Small intestine (tissue), 7 donors: ENCODE measurements at regions not wholly inside any gene's neighbourhood (a gene's known extent, or its start where the extent isn't known, plus 50 kb on each side); places are given as distances from the start of the nearest gene placed in this dataset.

Source experiments
- DNase-seq, 2 donors: peaks; one replicate each; pipeline versions ENCODE4 v3.0.0 to v3.0.0-alpha.2; 2013
- FAIRE-seq: peaks from 2 replicates; lab custom pipeline; 2012; peaks lifted over from hg19 to GRCh38; lab: Jason Lieb, UNC
- H3K27ac ChIP-seq, 3 donors: one replicate each; pipeline ENCODE4 v1.5.1; 2013; ENCODE audit warnings: low read length in 2 of 3, mild to moderate bottlenecking in 2 of 3, control low read depth in 1 of 3, inconsistent platforms in 1 of 3, low read depth in 1 of 3, moderate library complexity in 1 of 3
- H3K27me3 ChIP-seq, 3 donors: one replicate each; pipeline ENCODE4 v1.6.1; 2013; ENCODE audit warnings: low read length in 3 of 3, inconsistent platforms in 1 of 3; ENCODE audit not compliant: control insufficient read depth in 3 of 3, insufficient read depth in 3 of 3
- H3K36me3 ChIP-seq, 3 donors: one replicate each; pipeline ENCODE4 v1.6.1; 2013; ENCODE audit warnings: low read length in 3 of 3, inconsistent platforms in 1 of 3, low read depth in 1 of 3, mild to moderate bottlenecking in 1 of 3, moderate library complexity in 1 of 3; ENCODE audit not compliant: control insufficient read depth in 3 of 3, insufficient read depth in 2 of 3
- H3K4me1 ChIP-seq, 3 donors: one replicate each; pipeline ENCODE4 v1.6.1; 2013; ENCODE audit warnings: low read length in 2 of 3, inconsistent platforms in 1 of 3, low read depth in 1 of 3, mild to moderate bottlenecking in 1 of 3, moderate library complexity in 1 of 3; ENCODE audit not compliant: control insufficient read depth in 3 of 3, insufficient read depth in 2 of 3
- H3K4me3 ChIP-seq, 3 donors: one replicate each; pipeline ENCODE4 v1.5.1; 2013; ENCODE audit warnings: low read length in 3 of 3, control low read depth in 1 of 3, inconsistent platforms in 1 of 3, low read depth in 1 of 3, mild to moderate bottlenecking in 1 of 3, moderate library complexity in 1 of 3
- H3K9me3 ChIP-seq, 2 donors: one replicate each; pipeline ENCODE4 v1.6.1; 2013; ENCODE audit warnings: low read depth in 1 of 2, low read length in 1 of 2; ENCODE audit not compliant: control insufficient read depth in 2 of 2, insufficient read depth in 1 of 2
- WGBS, 3 donors: extraction: QIAGEN DNeasy Blood & Tissue Kit; methylation state at CpG; one replicate each; pipeline ENCODE4 v1.1.7; 2013; 5-methylcytosine and 5-hydroxymethylcytosine counted together
- donor health status: healthy with polysubstance abuse.
- donor health status: control.
- donor health status: control.
- donor health status: Bipolar disorder and iron deficiency.
- donor health status: healthy.

DNA sequence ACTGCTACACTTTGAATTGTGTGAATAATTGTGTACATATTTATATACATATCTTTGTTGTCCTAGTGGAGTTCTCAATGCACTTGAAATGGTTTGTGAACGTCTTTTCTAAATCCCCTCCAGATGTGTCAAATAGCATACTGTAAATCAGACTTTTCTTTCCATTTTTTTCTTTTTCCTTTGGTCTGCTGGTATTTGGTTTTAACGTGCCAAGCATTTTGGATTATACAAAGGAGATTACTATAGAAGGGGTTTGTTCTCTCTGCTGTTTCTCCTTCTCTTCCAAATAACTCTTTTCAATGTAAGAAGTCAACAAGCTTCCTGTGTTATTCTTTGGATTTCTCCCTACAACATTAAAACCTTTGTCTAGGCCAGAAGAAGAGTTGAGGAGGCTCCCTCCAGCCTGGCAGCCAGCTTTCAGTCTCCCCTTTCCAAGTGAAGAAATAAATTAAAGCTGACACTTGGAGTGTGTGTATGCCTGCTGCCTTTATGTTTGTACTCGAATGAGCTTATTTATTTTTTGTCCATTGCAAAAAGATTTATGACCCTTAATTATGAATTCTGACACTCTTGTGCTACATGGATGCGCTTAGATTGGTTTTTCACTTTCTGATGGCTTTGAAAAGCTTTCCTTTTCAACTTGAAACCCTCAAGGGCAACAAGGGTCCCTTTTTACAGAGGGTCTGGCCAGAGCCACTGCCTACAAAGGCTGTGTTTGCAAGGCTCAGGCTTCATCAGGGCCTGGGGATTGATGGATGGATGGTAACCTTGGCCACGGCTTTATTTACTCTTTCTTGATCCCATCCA, 107.8 kb downstream of the RAB18 start:
- no peak for DNase-seq
- no peak for FAIRE-seq
- Histone ChIP-seq H3K27ac (no peak overlapping the region), H3K27me3 (no peaks in the 10 kb centered on the region), H3K9me3 (no peaks in the 10 kb centered on the region), H3K4me3 (no peak overlapping the region), H3K4me1 (peaks cover 0 to 12% (median 4%) of the 10 kb centered on the region in 3 donors), H3K36me3 (no peaks in the 10 kb centered on the region)
- WGBS, 3 donors = 55 to 77% (median 69%) methylated on average over 5 of the region's 5 CpGs

GRCh38 chr10:27612551-27613035, 108.5 kb downstream of the RAB18 start:
- no peak for FAIRE-seq
- H3K9me3 ChIP-seq = no peaks in the 10 kb centered on the region
- H3K4me3 ChIP-seq = no peak overlapping the region
- WGBS, 3 donors = 80 to 88% (median 82%) methylated on average over 6 of the region's 6 CpGs
- no peak for DNase-seq
- H3K27ac ChIP-seq = no peak overlapping the region
- peaks cover 0 to 10% (median 3%) of the 10 kb centered on the region in 3 donors for H3K4me1 ChIP-seq
- no peaks in the 10 kb centered on the region for H3K27me3 ChIP-seq
- H3K36me3 ChIP-seq = no peaks in the 10 kb centered on the region

GRCh38 chr10:27614776-27615175, 110.7 kb downstream of the RAB18 start:
- FAIRE-seq (no peak), DNase-seq (no peak)
- Histone ChIP-seq H3K27me3 (peaks cover 0 to 5% (median 0%) of the 10 kb centered on the region in 3 donors), H3K4me1 (no peaks in the 10 kb centered on the region), H3K27ac (no peak overlapping the region), H3K36me3 (no peaks in the 10 kb centered on the region), H3K9me3 (peaks cover 0 to 5% of the 10 kb centered on the region in 2 donors), H3K4me3 (no peak overlapping the region)
- 59 to 73% (median 66%) methylated on average over 6 of the region's 6 CpGs for WGBS, 3 donors

GRCh38 chr10:27618036-27618615, 114.0 kb downstream of the RAB18 start:
- 83 to 87% (median 84%) methylated on average over 6 of the region's 6 CpGs for WGBS, 3 donors
- Histone ChIP-seq H3K4me3 (no peak overlapping the region), H3K4me1 (no peaks in the 10 kb centered on the region), H3K9me3 (peaks cover 0 to 5% of the 10 kb centered on the region in 2 donors), H3K27me3 (peaks cover 0 to 8% (median 0%) of the 10 kb centered on the region in 3 donors), H3K36me3 (no peaks in the 10 kb centered on the region), H3K27ac (no peak overlapping the region)
- FAIRE-seq (no peak), DNase-seq (no peak)

- WGBS, 3 donors = 88 to 94% (median 90%) methylated on average over 10 of the region's 10 CpGs
- no peaks in the 10 kb centered on the region for H3K36me3 ChIP-seq
- H3K4me3 ChIP-seq = no peak overlapping the region
- H3K9me3 ChIP-seq = peaks cover 0 to 5% of the 10 kb centered on the region in 2 donors
- FAIRE-seq (no peak), DNase-seq (no peak)
- no peaks in the 10 kb centered on the region for H3K4me1 ChIP-seq
- no peak overlapping the region for H3K27ac ChIP-seq
- peaks cover 0 to 10% (median 0%) of the 10 kb centered on the region in 3 donors for H3K27me3 ChIP-seq
Measured at GRCh38 chr10:27618906-27619305, 114.8 kb downstream of the RAB18 start.

DNA sequence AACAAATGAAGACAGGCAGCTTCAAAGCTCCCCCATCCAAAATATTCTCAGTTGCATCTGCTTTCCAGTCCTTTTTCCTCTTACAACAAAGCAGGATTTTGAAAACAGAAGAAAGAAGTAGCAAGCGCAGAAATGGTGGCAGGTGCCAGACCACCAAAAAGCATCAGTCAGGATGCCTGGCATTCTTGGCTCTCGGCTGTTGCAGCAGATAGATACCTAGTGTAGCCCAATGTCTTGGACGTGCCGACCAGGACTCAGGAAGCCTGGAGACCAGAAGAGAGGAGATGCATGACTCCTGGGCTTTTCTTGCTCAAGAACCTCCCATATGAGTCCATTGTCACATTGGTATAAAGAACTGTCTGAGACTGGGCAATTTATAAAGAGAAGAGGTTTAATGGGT, 115.2 kb downstream of the RAB18 start:
- FAIRE-seq (no peak), DNase-seq (no peak)
- H3K9me3 ChIP-seq = peaks cover 0 to 5% of the 10 kb centered on the region in 2 donors
- H3K27me3 ChIP-seq = peaks cover 0 to 12% (median 0%) of the 10 kb centered on the region in 3 donors
- no peaks in the 10 kb centered on the region for H3K4me1 ChIP-seq
- H3K36me3 ChIP-seq = no peaks in the 10 kb centered on the region
- 93 to 97% (median 94%) methylated on average over 4 of the region's 4 CpGs for WGBS, 3 donors
- H3K27ac ChIP-seq = no peak overlapping the region
- no peak overlapping the region for H3K4me3 ChIP-seq

DNA sequence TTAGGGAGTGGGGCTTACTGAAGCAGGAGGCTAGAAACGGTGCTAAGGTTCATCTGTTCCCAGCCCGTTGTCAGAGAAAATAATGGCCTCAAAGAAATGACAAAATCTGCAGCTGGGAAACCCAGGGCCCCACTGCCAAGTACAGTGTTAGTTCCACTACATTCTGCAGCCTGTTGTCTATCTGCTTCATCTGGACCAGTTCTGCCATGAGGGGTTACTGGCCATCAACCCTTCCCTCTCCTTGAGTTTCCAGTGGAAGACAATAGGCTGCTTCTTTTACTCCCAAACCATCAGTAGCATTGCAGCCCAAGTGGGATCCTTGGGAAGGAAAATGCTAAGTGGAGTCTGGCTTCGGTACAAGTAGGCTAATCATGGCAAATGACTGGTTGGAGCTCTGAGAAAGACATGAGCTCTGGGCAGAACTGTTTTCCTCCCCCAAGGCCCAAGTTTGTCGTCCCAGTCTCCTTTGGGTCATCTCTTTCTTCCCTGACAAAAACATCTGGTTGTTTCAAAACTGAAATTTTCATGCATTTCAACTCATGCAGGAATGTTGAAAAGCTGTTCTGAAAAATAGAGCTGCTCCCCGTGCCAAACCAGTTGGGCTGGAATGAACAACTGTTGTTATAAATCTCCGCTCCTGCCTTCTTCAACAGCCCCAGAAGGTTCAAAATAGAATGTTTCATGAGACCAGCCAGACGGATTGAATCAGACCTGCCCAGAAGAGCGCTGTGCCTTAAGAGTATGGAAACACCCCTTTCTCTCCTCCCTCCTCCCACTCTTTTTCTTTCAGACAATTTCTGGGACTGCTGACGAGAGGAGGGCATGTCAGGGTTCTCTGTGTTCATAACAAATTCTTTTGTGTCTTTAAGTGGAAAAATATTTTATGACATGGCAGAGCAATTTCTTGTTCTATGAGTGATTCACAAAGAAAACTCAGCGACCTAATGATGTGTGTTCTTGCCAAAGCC, 116.6 kb downstream of the RAB18 start:
- H3K27ac ChIP-seq = no peak overlapping the region
- H3K9me3 ChIP-seq = peaks cover 0 to 5% of the 10 kb centered on the region in 2 donors
- no peaks in the 10 kb centered on the region for H3K4me1 ChIP-seq
- no peaks in the 10 kb centered on the region for H3K36me3 ChIP-seq
- FAIRE-seq (no peak), DNase-seq (no peak)
- WGBS, 3 donors = 56 to 72% (median 66%) methylated on average over 10 of the region's 10 CpGs
- H3K4me3 ChIP-seq = no peak overlapping the region
- H3K27me3 ChIP-seq = peaks cover 0 to 19% (median 0%) of the 10 kb centered on the region in 3 donors

DNA sequence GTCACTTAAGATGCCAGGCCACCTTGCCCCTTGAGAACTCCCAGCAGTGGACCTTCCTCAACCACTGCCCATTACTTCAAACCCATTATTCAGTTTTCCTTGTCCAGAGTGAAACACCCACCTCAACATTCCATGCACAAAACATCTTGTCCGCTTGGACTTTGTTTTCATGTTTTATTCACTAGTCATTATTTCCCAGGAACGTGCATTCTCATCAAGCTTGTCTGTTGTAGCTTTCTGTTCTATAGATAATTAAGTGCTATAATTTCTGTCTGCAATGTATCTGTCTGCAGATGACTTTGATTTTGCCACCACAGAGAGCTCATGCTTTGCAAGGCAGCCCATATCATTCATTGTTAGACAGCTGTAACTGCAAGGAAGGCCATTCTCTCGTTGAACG, 117.4 kb downstream of the RAB18 start:
- H3K4me3 ChIP-seq = no peak overlapping the region
- no peaks in the 10 kb centered on the region for H3K4me1 ChIP-seq
- H3K27ac ChIP-seq = no peak overlapping the region
- FAIRE-seq = no peak
- H3K36me3 ChIP-seq = no peaks in the 10 kb centered on the region
- DNase-seq = no peak
- 33 to 66% (median 66%) methylated on average over 4 of the region's 4 CpGs for WGBS, 3 donors
- peaks cover 0 to 5% of the 10 kb centered on the region in 2 donors for H3K9me3 ChIP-seq
- H3K27me3 ChIP-seq = peaks cover 0 to 19% (median 0%) of the 10 kb centered on the region in 3 donors
